ENCODE measurements at regions not wholly inside any gene's neighbourhood (a gene's known extent, or its start where the extent isn't known, plus 50 kb on each side); places are given as distances from the start of the nearest gene placed in this dataset.

DNA sequence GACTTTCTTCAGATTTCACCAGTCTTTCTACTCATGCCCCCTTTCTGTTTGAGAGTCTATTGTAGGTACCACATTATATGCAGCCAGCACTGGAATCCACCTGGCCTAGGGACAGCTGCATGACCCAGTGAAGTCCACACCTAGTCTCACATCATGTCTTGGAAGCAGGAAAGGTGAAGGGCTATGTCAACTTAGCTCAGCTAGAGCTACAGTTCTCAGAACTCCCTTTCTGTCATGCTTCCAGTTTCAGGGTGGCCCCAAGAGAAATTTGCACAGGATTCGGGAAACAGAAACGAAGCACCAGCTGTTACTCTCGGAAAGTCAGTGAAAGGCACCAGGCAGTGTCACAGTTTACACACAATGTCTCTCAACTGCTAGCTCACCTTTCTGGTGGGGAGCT is 51.6 kb upstream of the NLRP1 start:
- ATAC-seq = no peak
- Mint-ChIP-seq H3K9me3 (no peaks in the 10 kb centered on the region), H3K4me1 (ENCODE audit: low read depth) (no peaks in the 10 kb centered on the region), H3K36me3 (ENCODE audit: insufficient read depth) (no peaks in the 10 kb centered on the region), H3K27me3 (ENCODE audit: low read depth) (peaks cover 23% of the 10 kb centered on the region), H3K4me3 (no peak overlapping the region)
- DNase-seq = no peak

DNA sequence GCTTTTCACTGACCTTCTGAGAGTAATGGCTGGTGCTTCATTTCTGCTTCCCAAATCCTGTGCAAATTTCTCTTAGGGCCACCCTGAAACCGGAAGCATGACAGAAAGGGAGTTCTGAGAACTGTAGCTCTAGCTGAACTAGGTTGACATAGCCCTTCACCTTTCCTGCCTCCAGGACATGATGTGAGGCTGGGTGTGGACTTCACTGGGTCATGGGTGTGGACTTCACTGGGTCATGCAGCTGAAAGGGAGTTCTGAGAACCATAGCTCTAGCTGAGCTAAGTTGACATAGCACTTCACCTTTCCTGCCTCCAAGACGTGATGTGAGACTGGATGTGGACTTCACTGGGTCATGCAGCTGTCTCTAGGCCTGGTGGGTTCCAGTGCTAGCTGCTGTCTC is 54.3 kb upstream of the NLRP1 start:
- DNase-seq = no peak
- H3K4me1 Mint-ChIP-seq (ENCODE audit: low read depth) = no peaks in the 10 kb centered on the region
- no peak overlapping the region for H3K4me3 Mint-ChIP-seq
- peaks cover 16% of the 10 kb centered on the region for H3K27me3 Mint-ChIP-seq (ENCODE audit: low read depth)
- ATAC-seq = no peak
- no peaks in the 10 kb centered on the region for H3K36me3 Mint-ChIP-seq (ENCODE audit: insufficient read depth)
- H3K9me3 Mint-ChIP-seq = no peaks in the 10 kb centered on the region

- Mint-ChIP-seq H3K4me3 (no peak overlapping the region), H3K9me3 (no peaks in the 10 kb centered on the region), H3K4me1 (ENCODE audit: low read depth) (no peaks in the 10 kb centered on the region), H3K36me3 (ENCODE audit: insufficient read depth) (no peaks in the 10 kb centered on the region), H3K27me3 (ENCODE audit: low read depth) (peaks cover 16% of the 10 kb centered on the region)
- DNase-seq (no peak), ATAC-seq (no peak)
Measured at GRCh38 chr17:5640726-5641125, 56.4 kb upstream of the NLRP1 start.

DNA sequence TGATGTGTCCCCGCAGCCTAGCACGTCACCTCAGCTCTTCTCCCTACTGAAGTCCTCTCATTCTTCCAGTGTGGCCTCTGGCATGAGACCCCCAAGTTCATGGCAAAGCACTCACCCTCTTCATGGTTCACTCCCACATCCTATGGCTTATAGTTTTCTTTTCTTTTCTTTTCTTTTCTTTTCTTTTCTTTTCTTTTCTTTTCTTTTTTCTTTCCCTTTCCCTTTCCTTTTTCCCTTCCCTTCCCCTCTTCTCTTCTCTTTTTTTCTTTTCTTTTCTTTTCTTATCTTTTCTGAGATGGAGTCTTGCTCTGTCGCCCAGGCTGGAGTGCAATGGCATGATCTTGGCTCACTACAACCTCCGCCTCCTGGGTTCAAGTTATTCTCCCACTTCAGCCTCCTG is 58.4 kb upstream of the NLRP1 start:
- Mint-ChIP-seq H3K4me1 (ENCODE audit: low read depth) (no peaks in the 10 kb centered on the region), H3K9me3 (no peaks in the 10 kb centered on the region), H3K36me3 (ENCODE audit: insufficient read depth) (no peaks in the 10 kb centered on the region), H3K4me3 (no peak overlapping the region), H3K27me3 (ENCODE audit: low read depth) (peaks cover 11% of the 10 kb centered on the region)
- no peak for ATAC-seq
- no peak for DNase-seq

GRCh38 chr17:5644065-5644464 is 59.8 kb upstream of the NLRP1 start:
- no peak for ATAC-seq
- H3K27me3 Mint-ChIP-seq (ENCODE audit: low read depth) = peaks cover 8% of the 10 kb centered on the region
- H3K4me3 Mint-ChIP-seq = no peak overlapping the region
- H3K36me3 Mint-ChIP-seq (ENCODE audit: insufficient read depth) = no peaks in the 10 kb centered on the region
- H3K4me1 Mint-ChIP-seq (ENCODE audit: low read depth) = no peaks in the 10 kb centered on the region
- no peaks in the 10 kb centered on the region for H3K9me3 Mint-ChIP-seq
- no peak for DNase-seq

GRCh38 chr17:5651348-5651747 is 67.0 kb upstream of the NLRP1 start:
- H3K27me3 Mint-ChIP-seq (ENCODE audit: low read depth) = peaks cover 32% of the 10 kb centered on the region
- no peak for ATAC-seq
- no peaks in the 10 kb centered on the region for H3K4me1 Mint-ChIP-seq (ENCODE audit: low read depth)

DNA sequence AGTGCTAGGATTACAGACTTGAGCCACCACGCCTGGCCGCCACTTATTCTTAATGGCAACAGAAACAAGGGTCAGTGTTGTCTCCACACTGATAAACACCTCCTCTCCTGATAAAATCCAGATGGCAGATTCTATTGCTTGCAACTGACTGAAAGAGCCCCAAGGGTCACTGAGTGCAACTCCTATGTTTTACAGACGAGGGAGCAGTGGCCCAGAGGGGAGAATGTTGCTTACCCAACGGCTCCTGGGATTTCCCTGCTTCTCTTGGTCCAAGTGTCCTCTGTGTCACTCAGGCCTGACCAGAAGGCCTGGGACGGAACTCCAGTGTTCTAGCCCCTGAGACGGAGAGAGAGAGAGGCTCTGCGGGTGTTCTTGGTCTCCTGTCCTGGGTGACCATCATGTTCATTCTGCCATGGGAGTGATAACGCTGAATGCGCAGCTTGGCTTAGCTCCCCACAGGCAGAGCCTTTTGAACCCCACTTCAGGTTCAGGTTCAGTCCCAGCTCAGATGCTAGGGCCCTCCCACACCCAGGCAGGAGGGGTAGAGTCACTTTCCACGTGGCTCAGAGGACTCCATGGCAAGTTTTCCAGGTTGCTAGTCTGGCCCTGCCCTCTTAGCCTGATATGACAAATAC is 77.3 kb upstream of the NLRP1 start:
- no peak overlapping the region for H3K4me3 Mint-ChIP-seq
- H3K4me1 Mint-ChIP-seq (ENCODE audit: low read depth) = no peaks in the 10 kb centered on the region
- H3K27me3 Mint-ChIP-seq (ENCODE audit: low read depth) = peaks cover 15% of the 10 kb centered on the region
- DNase-seq (no peak), ATAC-seq (no peak)
- no peaks in the 10 kb centered on the region for H3K9me3 Mint-ChIP-seq
- no peaks in the 10 kb centered on the region for H3K36me3 Mint-ChIP-seq (ENCODE audit: insufficient read depth)

More at GRCh38 chr17:5651348-5651747, 67.0 kb upstream of the NLRP1 start:
- H3K9me3 Mint-ChIP-seq = peaks cover 13% of the 10 kb centered on the region
- H3K36me3 Mint-ChIP-seq (ENCODE audit: insufficient read depth) = peaks cover 5% of the 10 kb centered on the region
- no peak for DNase-seq
- H3K4me3 Mint-ChIP-seq = no peak overlapping the region

DNA sequence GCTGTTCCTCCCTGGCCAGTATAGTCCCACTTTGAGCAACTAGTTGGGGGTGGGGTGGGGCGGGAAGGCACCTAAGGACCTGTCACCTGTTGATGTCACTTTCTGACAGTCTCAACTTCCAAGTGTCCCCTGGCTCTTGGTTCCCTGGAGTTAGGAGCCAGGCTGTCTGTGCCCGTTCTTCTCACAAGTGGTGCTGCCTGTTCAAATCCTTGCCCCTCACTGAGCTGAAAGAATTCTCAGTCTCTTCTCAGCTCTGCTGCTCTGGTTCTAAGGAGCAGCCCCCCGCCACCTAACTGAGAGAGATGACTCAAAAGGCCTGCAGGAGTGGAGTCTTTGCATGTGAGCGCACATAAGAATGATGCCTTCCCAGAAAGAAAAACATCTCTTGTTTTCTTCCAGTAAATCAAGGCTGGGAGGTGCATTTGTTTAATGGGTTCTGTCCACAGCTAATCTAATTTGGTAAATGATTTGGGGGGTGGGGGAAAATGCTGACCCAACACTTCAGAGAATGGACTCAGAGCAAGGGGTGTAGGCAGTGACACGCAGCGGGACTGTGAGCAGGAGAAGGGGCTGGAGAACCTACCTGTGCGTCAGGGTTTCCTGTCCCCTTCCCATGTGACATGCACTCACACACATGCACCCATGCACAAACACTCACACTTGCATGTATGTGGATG is 78.2 kb upstream of the NLRP1 start:
- ATAC-seq = no peak
- Mint-ChIP-seq H3K4me1 (ENCODE audit: low read depth) (no peaks in the 10 kb centered on the region), H3K27me3 (ENCODE audit: low read depth) (peaks cover 12% of the 10 kb centered on the region), H3K36me3 (ENCODE audit: insufficient read depth) (no peaks in the 10 kb centered on the region), H3K4me3 (no peak overlapping the region), H3K9me3 (no peaks in the 10 kb centered on the region)
- no peak for DNase-seq

GRCh38 chr17:5665164-5665563 is 80.9 kb upstream of the NLRP1 start:
- Mint-ChIP-seq H3K9me3 (no peaks in the 10 kb centered on the region), H3K4me3 (no peak overlapping the region), H3K27me3 (ENCODE audit: low read depth) (peaks cover 22% of the 10 kb centered on the region), H3K4me1 (ENCODE audit: low read depth) (no peaks in the 10 kb centered on the region), H3K36me3 (ENCODE audit: insufficient read depth) (no peaks in the 10 kb centered on the region)
- ATAC-seq = no peak
- no peak for DNase-seq

DNA sequence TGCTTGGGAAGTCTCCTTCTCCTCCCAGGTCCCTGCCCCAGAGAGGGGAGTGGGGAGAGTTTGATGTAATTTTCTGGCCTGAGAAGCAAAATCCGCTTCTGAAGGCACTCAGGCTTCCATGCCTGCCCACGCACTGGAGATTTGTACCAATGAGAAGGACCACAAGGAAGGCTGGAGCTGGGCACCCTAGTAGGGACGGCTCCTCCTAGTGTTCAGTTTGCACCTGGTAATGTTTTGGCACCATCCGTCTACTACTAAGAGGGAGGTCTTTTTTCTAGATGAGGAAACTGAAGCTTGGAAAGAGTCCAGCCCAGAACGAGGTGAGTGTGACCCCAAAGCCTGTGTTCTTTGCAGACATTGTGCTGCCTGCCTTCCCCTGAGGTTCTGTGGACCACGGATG is 83.6 kb upstream of the NLRP1 start:
- Mint-ChIP-seq H3K4me1 (ENCODE audit: low read depth) (no peaks in the 10 kb centered on the region), H3K36me3 (ENCODE audit: insufficient read depth) (no peaks in the 10 kb centered on the region), H3K9me3 (no peaks in the 10 kb centered on the region), H3K4me3 (no peak overlapping the region), H3K27me3 (ENCODE audit: low read depth) (peaks cover 23% of the 10 kb centered on the region)
- ATAC-seq (no peak), DNase-seq (no peak)

- no peaks in the 10 kb centered on the region for H3K4me1 Mint-ChIP-seq (ENCODE audit: low read depth)
- no peak for DNase-seq
- no peak overlapping the region for H3K4me3 Mint-ChIP-seq
- no peak for ATAC-seq
- H3K27me3 Mint-ChIP-seq (ENCODE audit: low read depth) = peaks cover 22% of the 10 kb centered on the region
- no peaks in the 10 kb centered on the region for H3K36me3 Mint-ChIP-seq (ENCODE audit: insufficient read depth)
- H3K9me3 Mint-ChIP-seq = no peaks in the 10 kb centered on the region
Measured at GRCh38 chr17:5668557-5669138, 84.3 kb upstream of the NLRP1 start.

DNA sequence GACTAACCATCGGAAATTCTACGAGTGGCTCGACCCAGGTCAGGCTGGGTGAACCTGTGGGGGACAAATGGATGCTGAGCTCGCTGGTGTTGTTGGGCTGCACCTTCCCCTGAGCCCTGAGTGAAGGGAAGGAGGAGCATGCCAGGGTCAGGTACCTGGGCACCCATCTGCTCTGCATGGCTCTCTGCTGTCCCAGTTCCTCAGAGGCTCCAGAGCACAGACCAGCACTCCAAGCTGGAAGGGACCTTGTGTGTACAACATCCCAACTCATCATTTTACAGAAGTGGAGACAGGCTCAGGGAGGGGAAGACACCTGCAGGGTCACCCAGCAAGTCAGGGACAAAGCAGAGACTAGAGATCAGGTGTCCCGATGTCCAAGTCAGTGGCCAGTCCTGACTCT is 84.9 kb upstream of the NLRP1 start:
- no peaks in the 10 kb centered on the region for H3K4me1 Mint-ChIP-seq (ENCODE audit: low read depth)
- no peak overlapping the region for H3K4me3 Mint-ChIP-seq
- no peaks in the 10 kb centered on the region for H3K36me3 Mint-ChIP-seq (ENCODE audit: insufficient read depth)
- no peaks in the 10 kb centered on the region for H3K9me3 Mint-ChIP-seq
- peaks cover 22% of the 10 kb centered on the region for H3K27me3 Mint-ChIP-seq (ENCODE audit: low read depth)
- DNase-seq = no peak
- no peak for ATAC-seq

DNA sequence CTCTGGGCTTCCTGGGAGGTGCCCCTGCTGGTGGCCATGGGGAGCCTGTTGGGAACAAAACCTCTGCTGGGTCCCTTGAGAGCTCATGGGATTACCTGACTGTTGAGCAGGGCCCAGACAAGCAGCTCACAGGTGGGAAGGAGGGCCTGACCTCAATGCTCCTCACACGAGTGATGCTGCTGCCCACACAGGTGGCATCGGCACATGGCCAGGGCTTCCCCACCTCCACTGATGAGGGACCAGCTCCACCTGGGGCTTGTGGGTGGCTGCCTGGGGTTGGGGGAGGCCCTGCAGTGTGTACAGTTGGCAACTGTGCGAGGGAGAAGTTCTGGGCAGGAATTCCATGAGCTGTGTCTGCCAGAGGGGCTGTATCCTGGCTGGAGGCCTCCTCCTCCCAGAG is 87.8 kb upstream of the NLRP1 start:
- peaks cover 19% of the 10 kb centered on the region for H3K27me3 Mint-ChIP-seq (ENCODE audit: low read depth)
- H3K4me1 Mint-ChIP-seq (ENCODE audit: low read depth) = no peaks in the 10 kb centered on the region
- no peak overlapping the region for H3K4me3 Mint-ChIP-seq

GRCh38 chr17:5672815-5673430 is 88.6 kb upstream of the NLRP1 start:
- no peaks in the 10 kb centered on the region for H3K4me1 Mint-ChIP-seq (ENCODE audit: low read depth)
- no peaks in the 10 kb centered on the region for H3K9me3 Mint-ChIP-seq
- no peaks in the 10 kb centered on the region for H3K36me3 Mint-ChIP-seq (ENCODE audit: insufficient read depth)
- DNase-seq (no peak), ATAC-seq (no peak)
- H3K27me3 Mint-ChIP-seq (ENCODE audit: low read depth) = peaks cover 19% of the 10 kb centered on the region
- no peak overlapping the region for H3K4me3 Mint-ChIP-seq

More for the DNA sequence above, 87.8 kb upstream of the NLRP1 start:
- no peak for ATAC-seq
- DNase-seq = no peak
- Mint-ChIP-seq H3K36me3 (ENCODE audit: insufficient read depth) (no peaks in the 10 kb centered on the region), H3K9me3 (no peaks in the 10 kb centered on the region)

All from activated T-cell treated with anti-CD3 and anti-CD28 coated beads, Interleukin-2, amount 50 U/mL, for 4 hours (primary cell).